Coronary artery (tissue), 2 donors: ENCODE measurements at regions not wholly inside any gene's neighbourhood (a gene's known extent, or its start where the extent isn't known, plus 50 kb on each side); places are given as distances from the start of the nearest gene placed in this dataset.

Experiments
- DNase-seq: peaks from one replicate; pipeline ENCODE4 v3.0.0-alpha.2; 2017; ENCODE audit warnings: low spot score
- H3K27ac ChIP-seq, 2 donors: fragments of 200-600 bp; sonication (generic); one replicate each; pipeline ENCODE4 v1.5.1; 2016 to 2019
- H3K4me3 ChIP-seq: fragments of 200-600 bp; sonication (generic); 2 replicates; pipeline ENCODE4 v1.5.1; 2016; ENCODE audit warnings: mild to moderate bottlenecking, moderate library complexity
- TF ChIP-seq, protein P1 (sequence below): fragments of 200-600 bp; sonication (generic); IDR thresholded peaks from one replicate; pipeline ENCODE4 v1.5.1; 2019; ENCODE audit warnings: antibody characterized with exemption

DNA sequence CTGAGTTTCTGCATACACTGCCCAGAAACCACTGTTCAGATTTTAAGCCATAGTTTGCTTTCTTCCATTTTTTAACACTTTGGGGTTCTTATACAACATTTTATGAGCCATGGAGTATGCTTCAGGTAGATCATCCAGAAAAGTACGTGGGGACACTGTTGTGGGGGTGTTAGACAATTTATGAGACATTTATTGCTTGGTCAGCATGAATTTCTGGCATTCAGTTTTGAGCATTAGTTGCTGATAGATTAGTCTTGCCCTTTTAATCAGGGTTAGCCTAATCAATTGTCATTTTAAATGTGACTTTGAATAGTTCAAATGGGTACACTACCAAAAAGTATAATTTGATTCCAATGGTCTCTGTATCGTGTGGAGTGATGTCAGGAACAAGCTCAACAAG, 434.9 kb downstream of the GPM6A start:
- H3K4me3 ChIP-seq, result no peak overlapping the region
- no peak for DNase-seq
- TF ChIP-seq, protein P1, sequence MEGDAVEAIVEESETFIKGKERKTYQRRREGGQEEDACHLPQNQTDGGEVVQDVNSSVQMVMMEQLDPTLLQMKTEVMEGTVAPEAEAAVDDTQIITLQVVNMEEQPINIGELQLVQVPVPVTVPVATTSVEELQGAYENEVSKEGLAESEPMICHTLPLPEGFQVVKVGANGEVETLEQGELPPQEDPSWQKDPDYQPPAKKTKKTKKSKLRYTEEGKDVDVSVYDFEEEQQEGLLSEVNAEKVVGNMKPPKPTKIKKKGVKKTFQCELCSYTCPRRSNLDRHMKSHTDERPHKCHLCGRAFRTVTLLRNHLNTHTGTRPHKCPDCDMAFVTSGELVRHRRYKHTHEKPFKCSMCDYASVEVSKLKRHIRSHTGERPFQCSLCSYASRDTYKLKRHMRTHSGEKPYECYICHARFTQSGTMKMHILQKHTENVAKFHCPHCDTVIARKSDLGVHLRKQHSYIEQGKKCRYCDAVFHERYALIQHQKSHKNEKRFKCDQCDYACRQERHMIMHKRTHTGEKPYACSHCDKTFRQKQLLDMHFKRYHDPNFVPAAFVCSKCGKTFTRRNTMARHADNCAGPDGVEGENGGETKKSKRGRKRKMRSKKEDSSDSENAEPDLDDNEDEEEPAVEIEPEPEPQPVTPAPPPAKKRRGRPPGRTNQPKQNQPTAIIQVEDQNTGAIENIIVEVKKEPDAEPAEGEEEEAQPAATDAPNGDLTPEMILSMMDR, result no peak
- H3K27ac ChIP-seq, result no peak overlapping the region

DNA sequence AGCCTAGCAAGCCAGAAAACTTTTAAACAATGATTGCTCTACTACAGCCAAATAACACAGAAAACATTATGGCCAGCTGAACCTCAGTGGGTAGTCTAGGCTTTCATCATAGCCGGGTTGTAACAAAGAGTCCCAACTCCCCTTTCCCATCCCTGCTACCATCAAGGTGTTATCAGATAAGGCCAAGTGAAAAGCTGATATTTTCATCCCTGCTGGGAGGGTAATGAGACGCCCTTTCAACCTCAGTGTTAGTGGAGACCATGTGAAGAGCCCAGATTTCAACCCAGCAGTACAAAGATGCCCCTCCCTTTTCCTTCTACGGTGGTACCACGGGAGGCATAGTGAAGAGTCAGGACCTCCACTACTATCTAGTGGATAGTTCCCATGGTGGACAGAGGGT, 433.7 kb downstream of the GPM6A start:
- no peak overlapping the region for H3K27ac ChIP-seq
- H3K4me3 ChIP-seq, result no peak overlapping the region
- DNase-seq, result no peak
- TF ChIP-seq, protein P1, result no peak

DNA sequence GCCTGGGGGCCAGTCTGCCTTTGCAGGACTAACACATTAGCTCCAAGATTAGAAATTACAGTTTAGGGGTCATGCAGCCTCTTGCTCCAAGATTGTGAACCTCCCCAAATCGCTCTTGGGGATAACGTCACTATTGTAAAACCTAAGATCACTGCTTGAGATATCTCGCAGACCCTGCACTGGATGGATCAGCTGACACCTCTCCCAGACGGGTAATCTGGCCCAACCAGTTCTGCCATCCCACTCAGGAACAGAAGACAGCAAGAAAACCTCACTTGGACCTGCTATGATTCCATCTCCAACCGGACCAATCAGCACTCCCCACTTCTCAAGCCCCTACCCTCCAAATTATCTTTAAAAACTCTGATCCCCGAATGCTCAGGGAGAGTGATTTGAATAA, 431.2 kb downstream of the GPM6A start:
- TF ChIP-seq, protein P1, result no peak

DNA sequence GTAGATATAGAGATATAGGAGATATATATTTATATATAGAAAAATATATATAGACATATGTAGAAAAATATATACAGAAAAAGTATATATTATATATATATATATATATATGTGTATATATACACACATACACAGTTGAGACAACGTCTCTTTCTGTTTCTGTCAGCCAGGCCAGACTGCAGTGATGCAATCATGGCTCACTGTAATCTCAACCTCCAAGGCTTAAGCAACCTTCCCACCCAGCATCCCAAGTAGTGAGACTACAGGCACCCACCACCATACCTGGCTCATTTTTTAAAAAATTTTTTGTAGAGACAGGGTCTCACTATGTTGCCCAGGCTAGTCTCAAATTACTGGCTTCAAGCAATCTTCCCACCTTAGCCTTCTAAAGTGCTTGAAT, 426.3 kb downstream of the GPM6A start:
- TF ChIP-seq, protein P1, result no peak
- Histone ChIP-seq H3K4me3 (no peak overlapping the region), H3K27ac (no peak overlapping the region)
- no peak for DNase-seq

More for the DNA sequence above, 431.2 kb downstream of the GPM6A start:
- Histone ChIP-seq H3K4me3 (no peak overlapping the region), H3K27ac (no peak overlapping the region)
- DNase-seq, result no peak

DNA sequence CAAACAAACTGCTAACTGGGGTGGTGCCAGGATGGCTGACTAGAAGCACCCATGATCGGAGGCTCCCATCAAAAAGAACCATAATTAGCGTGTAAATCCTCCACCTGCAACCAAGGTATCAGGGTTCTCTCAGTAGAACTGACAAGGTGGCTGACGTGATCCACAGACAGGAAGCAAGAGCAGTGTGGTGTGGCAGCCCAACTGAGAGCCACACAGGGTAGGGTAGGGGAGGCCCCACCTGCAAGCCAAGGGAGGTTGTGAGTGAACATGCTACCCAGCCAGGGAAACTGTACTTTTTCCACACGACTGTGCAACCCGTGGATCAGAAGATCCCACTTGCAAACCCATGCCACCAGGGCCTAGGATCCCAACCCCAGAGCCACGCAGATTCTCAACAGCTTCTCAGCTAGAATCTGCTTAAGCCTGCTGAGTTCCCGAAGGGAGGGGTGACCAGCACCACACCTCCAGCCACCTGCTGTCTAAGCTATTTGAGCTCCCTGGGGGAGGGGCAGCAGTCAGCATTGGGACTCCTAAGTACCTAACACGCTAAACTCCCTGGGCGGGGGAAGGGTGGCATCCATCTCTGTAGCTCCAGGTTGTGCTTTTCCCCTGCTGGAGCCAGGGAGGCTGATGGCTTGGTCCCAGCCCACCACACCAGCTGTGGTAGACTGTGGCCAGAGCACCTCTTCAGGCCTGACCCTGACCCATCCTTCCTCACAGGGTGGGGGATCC, 425.1 kb downstream of the GPM6A start:
- TF ChIP-seq, protein P1, result no peak
- no peak overlapping the region for H3K4me3 ChIP-seq
- H3K27ac ChIP-seq, result no peak overlapping the region
- no peak for DNase-seq

DNA sequence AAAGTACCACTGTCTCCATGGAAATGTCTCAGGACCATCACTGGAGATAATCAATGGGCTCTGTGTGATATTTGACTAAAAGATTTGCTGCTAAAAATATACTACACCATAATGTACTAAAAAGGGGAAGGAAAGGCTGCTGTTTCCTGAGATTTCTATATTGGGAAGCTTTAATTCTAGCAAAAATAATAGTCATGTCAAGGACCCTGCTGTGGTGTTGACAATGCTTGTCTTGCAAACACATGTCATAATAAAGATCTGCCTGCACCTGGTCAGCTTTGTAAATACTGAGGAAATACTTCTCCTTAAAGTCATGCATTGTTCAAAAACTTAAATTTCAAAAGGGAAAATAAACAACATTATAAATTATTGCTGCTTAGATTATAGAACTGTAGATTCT, 417.9 kb downstream of the GPM6A start:
- Histone ChIP-seq H3K27ac (no peak overlapping the region), H3K4me3 (no peak overlapping the region)
- TF ChIP-seq, protein P1, result no peak
- DNase-seq, result no peak

DNA sequence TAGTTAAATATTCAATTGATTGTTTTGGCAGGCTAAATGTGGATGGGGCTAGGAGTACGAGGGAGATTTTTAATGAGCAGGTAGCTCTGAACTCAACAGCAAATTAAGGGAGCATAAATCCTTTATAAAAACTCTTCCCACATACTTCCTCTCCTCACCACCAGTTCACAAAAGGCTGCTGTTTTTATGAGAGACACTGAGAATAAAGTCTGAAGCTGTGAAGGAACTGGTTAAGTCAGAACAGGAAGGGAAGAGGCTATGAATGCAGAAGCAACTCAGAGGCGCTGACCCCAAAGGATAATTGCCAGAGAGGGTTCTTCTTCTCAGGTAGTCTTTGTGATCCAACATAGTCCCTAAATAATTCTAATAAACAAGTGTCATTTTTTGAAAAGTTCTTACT, 406.1 kb downstream of the GPM6A start:
- H3K4me3 ChIP-seq, result no peak overlapping the region
- DNase-seq, result no peak
- H3K27ac ChIP-seq, result no peak overlapping the region
- TF ChIP-seq, protein P1, result no peak
